Neural progenitor cell (in vitro differentiated cells): ENCODE measurements at regions not wholly inside any gene's neighbourhood (a gene's known extent, or its start where the extent isn't known, plus 50 kb on each side); places are given as distances from the start of the nearest gene placed in this dataset.
A peak's percentile ranks its signal among the peaks of the same experiment; 100 is the strongest.

Source experiments
- DNase-seq: peaks from one replicate; pipeline ENCODE4 v3.0.0-alpha.2; 2016; ENCODE audit warnings: low spot score
- H2AFZ ChIP-seq: fragments of 200-600 bp; sonication (generic); replicated peaks from 2 replicates; pipeline ENCODE4 v1.6.1; 2016; ENCODE audit warnings: antibody characterized with exemption
- H3F3A ChIP-seq: fragments of 200-600 bp; sonication (generic); 2 replicates; pipeline ENCODE4 v1.6.1; 2016; ENCODE audit warnings: antibody characterized with exemption, low read depth
- H3K27ac ChIP-seq: fragments of 200-600 bp; sonication (generic); 2 replicates; pipeline ENCODE4 v1.5.1; 2016; ENCODE audit warnings: mild to moderate bottlenecking
- H3K27me3 ChIP-seq: fragments of 200-600 bp; sonication (generic); 2 replicates; pipeline ENCODE4 v1.6.1; 2016; ENCODE audit warnings: mild to moderate bottlenecking, moderate library complexity
- H3K36me3 ChIP-seq: fragments of 200-600 bp; sonication (generic); 2 replicates; pipeline ENCODE4 v1.5.1; 2016
- H3K4me1 ChIP-seq: fragments of 200-600 bp; sonication (generic); 2 replicates; pipeline ENCODE4 v1.6.1; 2016; ENCODE audit warnings: mixed run types
- H3K4me2 ChIP-seq: fragments of 200-600 bp; sonication (generic); 2 replicates; pipeline ENCODE4 v1.6.1; 2016
- H3K4me3 ChIP-seq: fragments of 200-600 bp; sonication (generic); 2 replicates; pipeline ENCODE4 v1.5.1; 2016
- H3K79me2 ChIP-seq: fragments of 200-600 bp; sonication (generic); 2 replicates; pipeline ENCODE4 v1.6.1; 2016; ENCODE audit warnings: low read depth
- H3K9ac ChIP-seq: fragments of 200-600 bp; sonication (generic); 2 replicates; pipeline ENCODE4 v1.6.1; 2016
- H3K9me3 ChIP-seq: fragments of 200-600 bp; sonication (generic); 2 replicates; pipeline ENCODE4 v1.5.1; 2016; ENCODE audit warnings: low read depth
- H4K20me1 ChIP-seq: fragments of 200-600 bp; sonication (generic); 2 replicates; pipeline ENCODE4 v1.6.1; 2016; ENCODE audit warnings: low read depth
- H3K27ac Mint-ChIP-seq: 3 replicates; pipeline ENCODE4 v1.8.0; 2021; ENCODE audit warnings: mixed read lengths
- H3K27me3 Mint-ChIP-seq: 2 replicates; pipeline ENCODE4 v1.8.0; 2022; ENCODE audit warnings: low read depth, mild to moderate bottlenecking, inconsistent platforms, moderate library complexity, mixed read lengths; ENCODE audit not compliant: insufficient read depth
- H3K36me3 Mint-ChIP-seq: 3 replicates; pipeline ENCODE4 v1.8.0; 2021; ENCODE audit warnings: mixed read lengths
- H3K4me1 Mint-ChIP-seq: 3 replicates; pipeline ENCODE4 v1.8.0; 2021; ENCODE audit warnings: mixed read lengths
- H3K4me3 Mint-ChIP-seq: 3 replicates; pipeline ENCODE4 v1.8.0; 2021; ENCODE audit warnings: mild to moderate bottlenecking, moderate library complexity, mixed read lengths
- H3K9me3 Mint-ChIP-seq: 3 replicates; pipeline ENCODE4 v1.8.0; 2020; ENCODE audit warnings: mixed read lengths
- CTCF ChIP-seq: fragments of 200-600 bp; sonication (generic); IDR thresholded peaks from 2 replicates; pipeline ENCODE4 v1.5.1; 2017; ENCODE audit warnings: antibody characterized with exemption, mild to moderate bottlenecking
- EZH2 ChIP-seq: fragments of 200-600 bp; sonication (generic); IDR thresholded peaks from 2 replicates; pipeline ENCODE4 v1.6.1; 2017; ENCODE audit warnings: antibody characterized with exemption, mild to moderate bottlenecking, moderate library complexity
- EZH2phosphoT487 ChIP-seq: fragments of 200-600 bp; sonication (generic); IDR thresholded peaks from 2 replicates; pipeline ENCODE4 v1.6.1; 2017; ENCODE audit warnings: antibody characterized with exemption

DNA sequence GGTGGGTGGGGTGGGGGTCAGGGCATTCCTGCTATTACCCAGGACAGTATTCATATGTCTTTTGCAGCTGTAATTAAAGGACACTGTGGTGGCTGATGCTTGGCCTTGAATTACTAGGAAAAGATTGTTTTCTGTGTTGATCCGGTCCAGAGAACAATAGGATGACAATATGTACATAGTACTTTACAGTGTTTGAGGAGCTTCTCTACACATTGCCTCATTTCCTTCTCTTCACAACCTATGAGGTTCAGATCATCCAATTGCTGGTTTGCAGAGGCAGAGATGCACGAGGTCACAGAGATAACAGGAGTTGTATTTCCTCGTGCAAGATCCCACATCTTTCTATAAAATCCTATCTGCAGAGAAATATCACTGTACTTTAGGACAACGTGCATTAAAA is 119.5 kb downstream of the LIPG start:
- Histone ChIP-seq H4K20me1 (no peaks in the 10 kb centered on the region), H3K9ac (no peak overlapping the region), H3K4me1 (no peaks in the 10 kb centered on the region), H3K79me2 (no peaks in the 10 kb centered on the region), H3K4me2 (no peak overlapping the region), H3K36me3 (no peaks in the 10 kb centered on the region), H3F3A (no peaks in the 10 kb centered on the region), H2AFZ (no peak overlapping the region), H3K4me3 (no peak overlapping the region), H3K9me3 (no peaks in the 10 kb centered on the region), H3K27me3 (no peaks in the 10 kb centered on the region), H3K27ac (no peak overlapping the region)
- no peak for DNase-seq
- TF ChIP-seq CTCF (no peak), EZH2phosphoT487 (no peak), EZH2 (no peak)
- peaks cover under 1% of the 10 kb centered on the region for H3K36me3 Mint-ChIP-seq
- H3K4me3 Mint-ChIP-seq = no peak overlapping the region
- no peak overlapping the region for H3K27ac Mint-ChIP-seq
- peaks cover 3% of the 10 kb centered on the region for H3K9me3 Mint-ChIP-seq
- peaks cover 10% of the 10 kb centered on the region for H3K27me3 Mint-ChIP-seq
- peaks cover 28% of the 10 kb centered on the region for H3K4me1 Mint-ChIP-seq

DNA sequence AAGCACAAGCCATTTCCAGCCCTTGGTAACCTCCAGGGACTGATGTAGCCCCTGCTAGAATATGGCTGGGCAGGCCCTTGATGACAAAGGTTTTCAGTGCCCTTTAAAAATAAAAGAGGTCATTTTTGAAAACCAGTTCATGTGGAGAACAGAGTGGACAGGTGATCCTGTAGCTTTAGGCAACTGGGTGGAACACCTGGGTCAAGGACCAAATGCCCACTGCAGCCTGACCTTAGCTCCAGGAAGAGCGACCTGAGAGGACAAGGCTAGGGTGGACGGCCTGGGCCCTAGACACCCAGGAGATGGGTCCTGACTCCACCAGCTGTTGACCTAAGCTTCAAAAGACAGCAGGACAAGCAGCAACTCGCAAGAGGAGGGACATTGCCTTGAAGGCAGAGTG is 116.6 kb downstream of the LIPG start:
- no peak overlapping the region for H3K4me2 ChIP-seq
- H3F3A ChIP-seq = no peaks in the 10 kb centered on the region
- peaks cover 26% of the 10 kb centered on the region for H3K4me1 Mint-ChIP-seq
- H3K79me2 ChIP-seq = no peaks in the 10 kb centered on the region
- no peak overlapping the region for H3K27ac ChIP-seq
- H3K4me3 Mint-ChIP-seq = no peak overlapping the region
- no peak for DNase-seq
- peaks cover 2% of the 10 kb centered on the region for H3K27me3 ChIP-seq
- H3K4me3 ChIP-seq = no peak overlapping the region
- H3K9me3 Mint-ChIP-seq = peaks cover 4% of the 10 kb centered on the region
- no peak overlapping the region for H3K9ac ChIP-seq
- H3K9me3 ChIP-seq = no peaks in the 10 kb centered on the region
- H3K27ac Mint-ChIP-seq = peak overlapping the region; percentile 91
- peaks cover 3% of the 10 kb centered on the region for H3K4me1 ChIP-seq
- TF ChIP-seq EZH2phosphoT487 = no peak
- TF ChIP-seq CTCF = no peak
- no peak for TF ChIP-seq EZH2
- H4K20me1 ChIP-seq = no peaks in the 10 kb centered on the region
- H3K27me3 Mint-ChIP-seq = peaks cover 11% of the 10 kb centered on the region
- H3K36me3 Mint-ChIP-seq = peaks cover 2% of the 10 kb centered on the region
- H3K36me3 ChIP-seq = no peaks in the 10 kb centered on the region
- H2AFZ ChIP-seq = no peak overlapping the region

DNA sequence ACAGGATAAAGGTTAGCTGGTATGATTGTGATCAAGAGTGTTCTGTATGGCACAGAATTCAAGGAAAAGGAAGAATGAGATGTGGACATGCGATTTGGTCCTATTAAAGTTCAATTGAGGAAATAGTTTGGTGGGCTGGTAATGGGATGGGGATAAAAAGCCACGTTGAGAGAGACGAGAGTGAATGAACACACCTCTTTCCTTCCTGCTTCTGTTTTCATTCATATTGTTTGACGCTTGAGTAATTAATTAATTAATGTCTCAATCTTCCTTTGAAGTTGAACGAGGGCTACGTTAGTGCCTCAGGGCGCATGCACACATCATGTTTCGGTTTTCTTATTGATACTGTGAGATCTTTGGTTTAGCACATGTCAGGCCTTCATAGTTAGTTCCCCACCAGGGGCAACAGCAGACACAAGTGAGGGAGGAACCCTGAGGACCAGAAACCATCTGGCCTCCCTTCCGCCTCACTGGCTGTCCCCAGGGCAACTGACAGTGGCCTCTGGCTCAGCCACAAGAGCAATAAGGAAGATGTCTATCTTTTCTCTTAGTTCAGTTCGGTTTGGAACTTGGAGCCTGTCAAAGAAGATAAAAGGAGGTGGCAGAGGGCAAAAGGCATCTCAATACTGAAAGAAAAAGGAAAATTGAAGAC is 116.0 kb downstream of the LIPG start:
- H3K4me1 Mint-ChIP-seq = peaks cover 26% of the 10 kb centered on the region
- peaks cover 4% of the 10 kb centered on the region for H3K9me3 Mint-ChIP-seq
- Histone ChIP-seq H3K27ac (no peak overlapping the region), H3K36me3 (no peaks in the 10 kb centered on the region), H3K4me2 (no peak overlapping the region), H3K79me2 (no peaks in the 10 kb centered on the region), H3K4me3 (no peak overlapping the region), H4K20me1 (no peaks in the 10 kb centered on the region), H3F3A (no peaks in the 10 kb centered on the region), H2AFZ (no peak overlapping the region), H3K4me1 (peaks cover 3% of the 10 kb centered on the region), H3K9ac (no peak overlapping the region), H3K27me3 (peaks cover 4% of the 10 kb centered on the region), H3K9me3 (no peaks in the 10 kb centered on the region)
- TF ChIP-seq CTCF (no peak), EZH2 (no peak), EZH2phosphoT487 (no peak)
- peaks cover 11% of the 10 kb centered on the region for H3K27me3 Mint-ChIP-seq
- H3K4me3 Mint-ChIP-seq = peak overlapping the region; percentile 36
- H3K27ac Mint-ChIP-seq = peak overlapping the region; percentile 91
- DNase-seq = no peak
- peaks cover 2% of the 10 kb centered on the region for H3K36me3 Mint-ChIP-seq
